CD4-positive, CD25-positive, alpha-beta regulatory T cell (primary cell): ENCODE measurements at regions not wholly inside any gene's neighbourhood (a gene's known extent, or its start where the extent isn't known, plus 50 kb on each side); places are given as distances from the start of the nearest gene placed in this dataset.
A peak's percentile ranks its signal among the peaks of the same experiment; 100 is the strongest.

Experiments used
- ATAC-seq, 2 donors: fragments of 150-1000 bp; cut with Tn5 transposase; one replicate each; pipeline ENCODE4 v1.10.0; 2021; ENCODE audit warnings: low read depth in 2 of 2, moderate number of reproducible peaks in 2 of 2, moderate library complexity in 1 of 2
- DNase-seq, 3 donors: peaks; one replicate each; pipeline versions ENCODE4 v3.0.0 to v3.0.0-alpha.2; 2012 to 2022; ENCODE audit warnings: mixed read lengths in 1 of 3
- H3K27ac ChIP-seq: one replicate; pipeline ENCODE4 v1.7.0; 2013; ENCODE audit warnings: mild to moderate bottlenecking, low read length; ENCODE audit not compliant: insufficient read depth, poor library complexity, severe bottlenecking
- H3K27me3 ChIP-seq: one replicate; pipeline ENCODE4 v1.7.0; 2013; ENCODE audit warnings: low read length; ENCODE audit not compliant: control insufficient read depth, insufficient read depth
- H3K36me3 ChIP-seq: one replicate; pipeline ENCODE4 v1.7.0; 2013; ENCODE audit warnings: mild to moderate bottlenecking, low read length, moderate library complexity; ENCODE audit not compliant: control insufficient read depth, insufficient read depth
- H3K4me1 ChIP-seq: 2 replicates; pipeline ENCODE4 v1.7.0; 2013; ENCODE audit warnings: mild to moderate bottlenecking, low read length; ENCODE audit not compliant: insufficient read depth, control insufficient read depth, poor library complexity, severe bottlenecking
- H3K4me3 ChIP-seq: one replicate; pipeline ENCODE4 v1.7.0; 2013; ENCODE audit warnings: low read depth, mild to moderate bottlenecking, low read length, moderate library complexity
- H3K9me3 ChIP-seq, 2 experiments: 1 replicate in 1 of 2; 2 replicates in 1 of 2; pipeline ENCODE4 v1.7.0; 2013; ENCODE audit warnings: low read length in 2 of 2, mild to moderate bottlenecking in 1 of 2, moderate library complexity in 1 of 2; ENCODE audit not compliant: control insufficient read depth in 2 of 2
- H3K27ac Mint-ChIP-seq, 3 donors: one replicate each; pipeline ENCODE4 v1.8.0; 2020 to 2022; ENCODE audit warnings: mild to moderate bottlenecking in 3 of 3, mixed read lengths in 3 of 3, moderate library complexity in 2 of 3
- H3K27me3 Mint-ChIP-seq: one replicate; pipeline ENCODE4 v1.8.0; 2022; ENCODE audit warnings: mild to moderate bottlenecking, mixed read lengths
- H3K36me3 Mint-ChIP-seq: one replicate; pipeline ENCODE4 v1.8.0; 2020; ENCODE audit warnings: mixed read lengths
- H3K4me1 Mint-ChIP-seq, 4 donors: one replicate each; pipeline ENCODE4 v1.8.0; 2020 to 2022; ENCODE audit warnings: mixed read lengths in 4 of 4, mild to moderate bottlenecking in 1 of 4
- H3K4me3 Mint-ChIP-seq, 4 donors: one replicate each; pipeline ENCODE4 v1.8.0; 2020 to 2022; ENCODE audit warnings: mild to moderate bottlenecking in 4 of 4, mixed read lengths in 4 of 4, moderate library complexity in 3 of 4
- H3K9me3 Mint-ChIP-seq, 7 donors: one replicate each; pipeline ENCODE4 v1.8.0; 2020 to 2022; ENCODE audit warnings: mixed read lengths in 7 of 7, mild to moderate bottlenecking in 3 of 7, moderate library complexity in 2 of 7

DNA sequence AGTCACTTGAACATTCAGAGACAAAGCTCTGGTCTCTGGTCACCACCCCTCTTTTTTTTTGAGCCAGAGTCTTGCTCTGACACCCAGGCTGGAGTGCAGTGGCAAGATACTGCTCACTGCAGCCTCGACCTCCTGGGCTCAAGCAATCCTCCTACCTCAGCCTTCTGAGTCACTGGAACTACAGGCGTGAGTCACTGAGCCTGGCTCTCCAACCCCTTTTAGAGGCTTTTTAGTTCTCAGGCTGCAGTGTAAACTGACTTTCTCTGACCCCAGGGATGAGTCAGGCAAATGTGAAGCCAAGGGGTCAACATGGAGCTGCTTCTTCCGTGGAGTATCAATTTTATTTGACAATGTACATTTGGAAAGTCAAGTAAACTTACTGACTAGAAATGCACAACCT, 229.2 kb downstream of the PTTG2 start:
- H3K4me3 ChIP-seq, result no peak overlapping the region
- no peaks in the 10 kb centered on the region for H3K36me3 ChIP-seq
- Mint-ChIP-seq H3K4me3 (no peak overlapping the region), H3K27ac (peak overlapping the region in 1 of 3 donors; percentile 51), H3K27me3 (peaks cover 26% of the 10 kb centered on the region), H3K9me3 (no peaks in the 10 kb centered on the region), H3K4me1 (no peaks in the 10 kb centered on the region), H3K36me3 (no peaks in the 10 kb centered on the region)
- H3K27ac ChIP-seq, result no peak overlapping the region
- H3K4me1 ChIP-seq, result no peaks in the 10 kb centered on the region
- no peaks in the 10 kb centered on the region for H3K27me3 ChIP-seq
- ATAC-seq (no peak), DNase-seq (no peak)
- no peaks in the 10 kb centered on the region for H3K9me3 ChIP-seq

DNA sequence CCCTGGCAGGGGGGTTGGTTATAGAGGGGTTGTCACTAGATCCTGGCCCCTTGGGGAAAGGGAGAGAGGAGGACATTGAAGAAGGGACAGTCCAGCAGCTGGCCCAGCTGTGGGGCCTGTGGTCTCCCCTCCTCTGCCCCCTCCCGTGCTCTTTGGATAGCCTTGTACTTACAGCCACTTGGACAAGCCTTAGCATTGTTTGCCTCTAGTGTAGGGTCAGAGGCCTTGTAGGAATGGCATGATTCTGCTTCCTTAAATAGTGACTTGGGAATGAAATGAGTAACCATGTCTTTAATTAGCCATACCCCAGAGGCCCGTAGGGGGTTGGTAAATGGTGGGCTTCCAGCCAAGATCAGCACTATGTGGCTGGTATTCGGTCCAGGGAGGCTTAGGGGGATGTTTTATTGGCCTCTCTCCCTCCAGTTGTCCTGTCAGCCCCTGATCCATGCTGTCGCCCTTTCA, 230.6 kb downstream of the PTTG2 start:
- H3K4me1 ChIP-seq, result no peaks in the 10 kb centered on the region
- Mint-ChIP-seq H3K9me3 (peaks cover 0 to 5% (median 0%) of the 10 kb centered on the region in 7 donors), H3K27me3 (peaks cover 26% of the 10 kb centered on the region), H3K36me3 (no peaks in the 10 kb centered on the region), H3K4me3 (no peak overlapping the region), H3K27ac (no peak overlapping the region), H3K4me1 (no peaks in the 10 kb centered on the region)
- H3K27me3 ChIP-seq, result peaks cover 2% of the 10 kb centered on the region
- H3K4me3 ChIP-seq, result no peak overlapping the region
- no peaks in the 10 kb centered on the region for H3K36me3 ChIP-seq
- no peak overlapping the region for H3K27ac ChIP-seq
- no peak for ATAC-seq
- peaks cover 0 to 4% of the 10 kb centered on the region in 2 experiments for H3K9me3 ChIP-seq
- DNase-seq, result no peak

DNA sequence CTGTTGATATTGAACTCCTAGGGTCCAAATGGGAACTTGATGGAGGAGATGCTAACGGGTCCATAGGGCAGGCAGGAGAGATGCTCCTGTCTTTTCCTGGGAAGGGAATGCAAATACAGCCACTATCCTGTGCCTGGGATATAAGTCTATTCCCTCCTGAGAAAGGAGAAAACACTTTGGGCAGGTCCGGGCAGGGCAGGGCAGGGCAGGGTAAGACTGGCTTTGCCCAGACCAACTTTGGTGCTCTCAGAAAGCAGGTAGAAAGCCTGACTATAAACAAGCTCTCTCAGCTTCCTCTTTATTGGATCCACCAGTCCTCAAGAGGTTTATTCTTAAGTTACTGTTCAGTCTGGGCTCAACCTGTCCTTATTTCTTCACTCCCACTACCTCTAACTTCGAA, 232.3 kb downstream of the PTTG2 start:
- H3K36me3 ChIP-seq, result no peaks in the 10 kb centered on the region
- Mint-ChIP-seq H3K4me3 (no peak overlapping the region), H3K27ac (no peak overlapping the region), H3K4me1 (no peaks in the 10 kb centered on the region), H3K27me3 (peaks cover 22% of the 10 kb centered on the region), H3K9me3 (peaks cover 0 to 6% (median 0%) of the 10 kb centered on the region in 7 donors), H3K36me3 (no peaks in the 10 kb centered on the region)
- DNase-seq (no peak), ATAC-seq (no peak)
- peaks cover 0 to 4% of the 10 kb centered on the region in 2 experiments for H3K9me3 ChIP-seq
- no peaks in the 10 kb centered on the region for H3K4me1 ChIP-seq
- no peak overlapping the region for H3K27ac ChIP-seq
- H3K4me3 ChIP-seq, result no peak overlapping the region
- peaks cover 2% of the 10 kb centered on the region for H3K27me3 ChIP-seq

DNA sequence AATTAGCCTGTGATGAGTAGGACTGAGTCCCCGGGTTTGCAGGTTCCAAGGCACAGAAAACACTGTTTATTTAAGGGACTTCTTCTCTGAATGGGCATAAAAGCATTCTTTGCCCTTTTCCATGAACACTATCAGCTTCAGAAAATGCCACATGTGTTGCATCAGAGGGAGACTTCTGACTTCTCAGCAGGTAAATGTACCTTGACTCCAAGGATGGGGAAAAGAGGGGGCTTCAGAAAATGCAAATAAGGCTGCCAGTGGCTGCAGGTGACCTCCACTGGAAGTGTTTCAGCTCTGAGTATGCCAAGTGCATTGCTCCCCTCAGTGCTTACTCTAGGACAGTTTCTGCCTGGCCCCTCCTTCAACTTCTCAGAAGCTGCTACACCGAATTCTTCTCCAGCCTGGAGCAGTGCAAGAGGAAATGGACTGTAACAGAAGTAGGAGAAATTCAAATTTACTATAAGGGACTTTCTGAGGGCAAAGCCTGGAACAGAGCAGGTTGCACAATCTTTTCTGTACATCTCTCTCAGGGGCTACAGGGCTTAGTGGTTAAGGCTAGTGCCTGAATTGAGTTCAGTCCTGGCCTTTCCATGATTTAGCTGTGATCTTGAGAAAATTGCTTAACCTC, 233.2 kb downstream of the PTTG2 start:
- Mint-ChIP-seq H3K9me3 (peaks cover 0 to 6% (median 0%) of the 10 kb centered on the region in 7 donors), H3K4me1 (no peaks in the 10 kb centered on the region), H3K36me3 (no peaks in the 10 kb centered on the region), H3K27ac (no peak overlapping the region), H3K27me3 (peaks cover 22% of the 10 kb centered on the region), H3K4me3 (no peak overlapping the region)
- no peaks in the 10 kb centered on the region for H3K4me1 ChIP-seq
- H3K9me3 ChIP-seq, result peaks cover 0 to 4% of the 10 kb centered on the region in 2 experiments
- H3K27me3 ChIP-seq, result peaks cover 2% of the 10 kb centered on the region
- no peak for ATAC-seq
- H3K36me3 ChIP-seq, result no peaks in the 10 kb centered on the region
- DNase-seq, result no peak
- H3K27ac ChIP-seq, result no peak overlapping the region
- no peak overlapping the region for H3K4me3 ChIP-seq

DNA sequence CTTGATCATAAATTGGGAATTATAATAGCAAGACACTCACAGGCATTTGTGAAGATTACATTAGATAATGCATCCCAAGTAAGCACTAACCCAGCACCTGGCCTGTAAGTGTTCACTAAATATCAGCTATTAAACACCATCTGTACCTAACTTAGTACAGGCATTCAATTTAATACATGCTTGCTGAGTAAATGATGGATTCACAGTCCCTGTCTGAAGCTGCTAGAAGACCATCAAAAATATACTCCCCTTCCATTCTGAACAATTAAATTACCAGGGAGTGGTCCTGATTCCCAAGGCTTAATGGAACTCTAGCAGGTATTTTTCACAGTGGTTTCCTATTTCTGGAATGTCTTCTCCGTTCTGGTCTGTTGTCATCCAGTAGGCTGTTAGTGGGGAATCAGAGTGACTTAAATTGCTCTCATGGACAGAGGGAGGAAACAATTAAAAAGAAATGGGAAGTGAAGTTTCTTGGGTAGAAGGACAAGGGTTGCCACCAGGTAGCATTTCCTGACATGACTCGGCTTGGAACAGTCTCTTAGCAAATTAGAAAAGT, 233.9 kb downstream of the PTTG2 start:
- Histone ChIP-seq H3K36me3 (no peaks in the 10 kb centered on the region), H3K4me3 (no peak overlapping the region), H3K9me3 (peaks cover 0 to 4% of the 10 kb centered on the region in 2 experiments), H3K27me3 (peaks cover 2% of the 10 kb centered on the region), H3K4me1 (no peaks in the 10 kb centered on the region), H3K27ac (no peak overlapping the region)
- ATAC-seq (no peak), DNase-seq (no peak)
- Mint-ChIP-seq H3K27me3 (peaks cover 22% of the 10 kb centered on the region), H3K27ac (no peak overlapping the region), H3K9me3 (peaks cover 0 to 6% (median 0%) of the 10 kb centered on the region in 7 donors), H3K4me1 (no peaks in the 10 kb centered on the region), H3K4me3 (no peak overlapping the region), H3K36me3 (no peaks in the 10 kb centered on the region)

DNA sequence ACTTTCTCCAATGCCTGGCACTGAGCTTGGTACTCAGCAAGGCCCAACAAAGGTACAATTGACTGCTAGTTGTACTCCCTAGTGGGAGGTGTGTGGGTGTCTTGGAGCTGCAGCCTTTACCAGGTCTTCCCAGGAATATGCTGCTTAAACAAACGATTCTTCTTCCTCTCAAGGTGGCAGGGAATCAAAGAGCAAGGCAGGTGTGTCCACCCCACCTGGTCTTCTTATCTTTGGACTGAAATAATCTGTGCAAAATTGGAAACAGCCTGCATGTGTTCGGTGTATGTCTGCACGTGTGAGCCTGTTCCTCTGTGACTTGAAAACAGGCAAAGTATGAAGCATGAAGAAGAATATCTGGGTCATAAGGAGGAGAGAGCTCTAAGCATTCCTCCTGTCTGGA, 235.3 kb downstream of the PTTG2 start:
- Histone ChIP-seq H3K4me3 (no peak overlapping the region), H3K4me1 (no peaks in the 10 kb centered on the region)

DNA sequence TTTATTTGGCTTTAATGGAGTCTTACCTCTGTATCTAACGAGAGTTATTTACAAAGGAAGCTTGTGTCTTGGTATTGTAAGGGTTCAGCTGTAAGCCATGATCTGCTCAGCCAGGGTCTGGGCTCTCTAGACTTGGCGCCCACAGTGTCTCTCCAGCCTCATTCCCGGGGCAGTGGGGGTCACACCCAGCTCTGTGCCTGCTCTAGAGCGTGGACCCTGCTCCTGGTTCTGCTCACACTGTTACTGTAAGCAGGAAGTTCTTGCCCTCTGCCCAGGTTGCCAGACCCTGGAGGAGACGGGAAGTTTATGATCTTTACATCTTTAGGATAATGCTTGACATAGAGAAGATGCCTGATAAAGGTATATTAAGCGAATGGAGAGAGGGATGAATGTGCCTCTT, 235.7 kb downstream of the PTTG2 start:
- Mint-ChIP-seq H3K36me3 (no peaks in the 10 kb centered on the region), H3K4me1 (no peaks in the 10 kb centered on the region), H3K9me3 (peaks cover 0 to 6% (median 0%) of the 10 kb centered on the region in 7 donors), H3K4me3 (no peak overlapping the region), H3K27me3 (peaks cover 15% of the 10 kb centered on the region), H3K27ac (peak overlapping the region in 1 of 3 donors; percentile 70)
- H3K36me3 ChIP-seq, result no peaks in the 10 kb centered on the region
- no peak overlapping the region for H3K4me3 ChIP-seq
- H3K4me1 ChIP-seq, result no peaks in the 10 kb centered on the region
- H3K9me3 ChIP-seq, result peaks cover 0 to 4% of the 10 kb centered on the region in 2 experiments
- no peak overlapping the region for H3K27ac ChIP-seq
- H3K27me3 ChIP-seq, result peaks cover 2% of the 10 kb centered on the region
- ATAC-seq (no peak), DNase-seq (no peak)

More for the DNA sequence above, 235.3 kb downstream of the PTTG2 start:
- Mint-ChIP-seq H3K27ac (no peak overlapping the region), H3K27me3 (peaks cover 16% of the 10 kb centered on the region), H3K9me3 (peaks cover 0 to 6% (median 0%) of the 10 kb centered on the region in 7 donors), H3K36me3 (no peaks in the 10 kb centered on the region), H3K4me1 (no peaks in the 10 kb centered on the region), H3K4me3 (no peak overlapping the region)
- H3K27me3 ChIP-seq, result peaks cover 2% of the 10 kb centered on the region
- H3K9me3 ChIP-seq, result peaks cover 0 to 4% of the 10 kb centered on the region in 2 experiments
- ATAC-seq (no peak), DNase-seq (no peak)
- H3K36me3 ChIP-seq, result no peaks in the 10 kb centered on the region
- no peak overlapping the region for H3K27ac ChIP-seq

DNA sequence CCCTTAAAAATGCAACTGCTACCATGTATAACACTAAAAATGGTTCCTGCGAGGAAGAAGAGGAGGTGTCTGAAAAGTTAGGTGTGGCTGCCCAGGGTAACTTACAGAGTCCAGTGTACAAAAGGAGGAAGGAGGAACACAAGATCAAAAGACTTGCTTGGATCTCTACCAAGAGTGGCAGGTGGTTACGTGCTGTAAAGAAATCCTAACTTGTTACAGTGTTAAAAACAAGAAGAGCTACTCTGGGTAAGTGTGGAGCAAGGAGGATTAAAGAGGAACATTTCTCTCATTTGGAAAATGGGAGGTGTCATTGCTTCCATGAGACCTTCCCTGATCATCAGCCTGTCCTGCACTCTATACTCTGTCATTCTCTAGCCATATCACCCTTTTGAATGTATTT, 242.0 kb downstream of the PTTG2 start:
- ATAC-seq, result no peak
- H3K27ac ChIP-seq, result no peak overlapping the region
- Mint-ChIP-seq H3K9me3 (peaks cover 0 to 3% (median 0%) of the 10 kb centered on the region in 7 donors), H3K27me3 (no peaks in the 10 kb centered on the region), H3K36me3 (no peaks in the 10 kb centered on the region), H3K4me1 (no peaks in the 10 kb centered on the region), H3K27ac (no peak overlapping the region), H3K4me3 (no peak overlapping the region)
- H3K9me3 ChIP-seq, result no peaks in the 10 kb centered on the region
- H3K36me3 ChIP-seq, result no peaks in the 10 kb centered on the region
- no peaks in the 10 kb centered on the region for H3K4me1 ChIP-seq
- no peaks in the 10 kb centered on the region for H3K27me3 ChIP-seq
- no peak overlapping the region for H3K4me3 ChIP-seq
- DNase-seq, result no peak
